AG09319 (cell line): ENCODE measurements at regions not wholly inside any gene's neighbourhood (a gene's known extent, or its start where the extent isn't known, plus 50 kb on each side); places are given as distances from the start of the nearest gene placed in this dataset.

Source experiments
- DNase-seq: peaks from one replicate; pipeline ENCODE4 v3.0.0-alpha.2; 2010; ENCODE audit warnings: low read depth; ENCODE audit errors: extremely low read depth
- TF ChIP-seq, protein P1 (sequence below): IDR thresholded peaks from 2 replicates; pipeline ENCODE4 v1.5.1; 2011; ENCODE audit warnings: low read depth, mild to moderate bottlenecking, inconsistent platforms, low read length, moderate library complexity

- DNase-seq = no peak
- TF ChIP-seq, protein P1, sequence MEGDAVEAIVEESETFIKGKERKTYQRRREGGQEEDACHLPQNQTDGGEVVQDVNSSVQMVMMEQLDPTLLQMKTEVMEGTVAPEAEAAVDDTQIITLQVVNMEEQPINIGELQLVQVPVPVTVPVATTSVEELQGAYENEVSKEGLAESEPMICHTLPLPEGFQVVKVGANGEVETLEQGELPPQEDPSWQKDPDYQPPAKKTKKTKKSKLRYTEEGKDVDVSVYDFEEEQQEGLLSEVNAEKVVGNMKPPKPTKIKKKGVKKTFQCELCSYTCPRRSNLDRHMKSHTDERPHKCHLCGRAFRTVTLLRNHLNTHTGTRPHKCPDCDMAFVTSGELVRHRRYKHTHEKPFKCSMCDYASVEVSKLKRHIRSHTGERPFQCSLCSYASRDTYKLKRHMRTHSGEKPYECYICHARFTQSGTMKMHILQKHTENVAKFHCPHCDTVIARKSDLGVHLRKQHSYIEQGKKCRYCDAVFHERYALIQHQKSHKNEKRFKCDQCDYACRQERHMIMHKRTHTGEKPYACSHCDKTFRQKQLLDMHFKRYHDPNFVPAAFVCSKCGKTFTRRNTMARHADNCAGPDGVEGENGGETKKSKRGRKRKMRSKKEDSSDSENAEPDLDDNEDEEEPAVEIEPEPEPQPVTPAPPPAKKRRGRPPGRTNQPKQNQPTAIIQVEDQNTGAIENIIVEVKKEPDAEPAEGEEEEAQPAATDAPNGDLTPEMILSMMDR = no peak
These were observed 276.0 kb upstream of the TTC14 start for GRCh38 chr3:180325958-180326357.

GRCh38 chr3:180329187-180329586 lies 272.8 kb upstream of the TTC14 start:
- DNase-seq = no peak
- TF ChIP-seq, protein P1 = no peak

DNA sequence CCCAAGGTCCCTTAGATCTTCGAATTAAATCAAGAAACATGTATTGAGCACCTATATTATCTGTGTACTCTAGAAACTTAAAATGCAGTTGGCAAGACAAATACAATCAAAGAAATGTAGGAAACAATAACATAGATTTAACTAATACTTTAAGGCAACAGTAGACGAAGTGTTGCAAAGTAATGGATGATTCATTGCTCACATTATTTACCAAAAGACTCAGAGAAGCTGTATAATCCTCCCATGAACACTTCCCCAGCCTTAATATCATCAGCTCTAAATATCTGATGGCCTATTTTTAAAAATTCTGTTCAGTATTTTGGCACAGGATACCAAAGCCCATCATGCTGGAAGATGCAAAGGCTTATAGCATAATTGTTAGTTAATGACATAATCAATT lies 272.1 kb upstream of the TTC14 start:
- DNase-seq = no peak
- TF ChIP-seq, protein P1 = no peak

DNA sequence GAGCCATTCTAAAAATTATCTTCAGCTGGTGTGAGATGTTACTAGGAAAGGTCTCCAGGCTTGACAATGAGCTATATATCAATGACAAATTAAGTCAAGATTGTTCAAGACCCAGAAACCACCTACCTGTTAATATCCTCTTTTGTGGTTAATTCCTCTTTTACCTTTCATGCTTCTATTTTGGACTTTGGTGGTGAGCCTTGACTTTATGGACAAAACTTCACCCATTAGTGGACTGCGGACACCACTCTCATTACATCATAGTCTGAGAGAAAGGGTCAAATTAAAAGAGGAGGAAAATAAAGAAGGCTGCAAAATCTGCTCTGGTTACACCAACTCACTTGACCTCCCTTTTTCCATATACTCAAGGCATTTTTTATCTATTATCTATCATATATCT lies 271.5 kb upstream of the TTC14 start:
- DNase-seq = no peak
- TF ChIP-seq, protein P1 = no peak

DNA sequence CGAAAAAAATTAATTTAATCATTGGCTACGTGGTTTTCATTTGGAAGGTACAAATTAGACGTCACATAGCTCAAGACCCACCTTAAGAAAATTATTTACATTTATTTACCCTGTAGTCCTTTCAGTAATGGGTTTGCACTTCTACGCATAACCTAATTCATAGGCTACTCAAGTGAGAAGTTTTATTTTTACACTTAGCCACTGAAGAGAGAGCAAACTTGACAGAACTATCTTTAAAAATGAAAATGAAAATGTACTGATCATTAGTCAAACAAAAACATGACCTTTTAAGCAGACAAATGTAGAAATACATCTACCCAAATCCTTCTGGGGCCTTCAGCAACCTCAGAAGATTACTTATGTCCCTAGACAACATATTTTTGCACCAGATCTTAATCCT lies 269.4 kb upstream of the TTC14 start:
- TF ChIP-seq, protein P1 = no peak
- DNase-seq = no peak

DNA sequence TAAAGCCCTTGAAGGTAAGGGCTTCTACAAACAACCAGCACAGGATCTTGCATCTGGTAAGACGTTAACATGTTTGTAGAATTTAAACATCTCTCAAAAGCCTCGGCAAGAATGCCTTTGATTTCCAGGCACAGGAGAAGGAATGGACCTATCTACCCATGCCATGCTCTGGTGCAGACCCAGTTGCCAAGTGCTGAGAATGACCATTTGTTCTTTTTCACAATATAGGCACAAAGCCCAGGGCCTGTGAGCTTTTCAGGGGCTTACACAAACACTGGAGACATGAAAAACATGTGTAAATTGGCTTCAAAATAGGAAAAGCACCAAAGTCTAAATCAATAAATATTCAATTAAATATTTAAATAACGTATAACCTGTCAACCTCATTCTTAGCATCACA lies 266.9 kb upstream of the TTC14 start:
- TF ChIP-seq, protein P1 = no peak
- no peak for DNase-seq

GRCh38 chr3:180340395-180340794 lies 261.6 kb upstream of the TTC14 start:
- TF ChIP-seq, protein P1 = no peak
- DNase-seq = no peak
